ENCODE measurements at regions not wholly inside any gene's neighbourhood (a gene's known extent, or its start where the extent isn't known, plus 50 kb on each side); places are given as distances from the start of the nearest gene placed in this dataset.

GRCh38 chr12:60281522-60281921 is 685.7 kb downstream of the SLC16A7 start:
- DNase-seq (ENCODE audit: low spot score) = no peak
- ATAC-seq = no peak

- DNase-seq (ENCODE audit: low spot score) (no peak), ATAC-seq (no peak)
Measured at GRCh38 chr12:60290532-60290931, 694.7 kb downstream of the SLC16A7 start.

GRCh38 chr12:60308366-60308991 is 712.6 kb downstream of the SLC16A7 start:
- DNase-seq (ENCODE audit: low spot score) (no peak), ATAC-seq (no peak)

GRCh38 chr12:60311940-60312339 is 716.1 kb downstream of the SLC16A7 start:
- DNase-seq (ENCODE audit: low spot score) (no peak), ATAC-seq (no peak)

- DNase-seq (ENCODE audit: low spot score) (no peak), ATAC-seq (no peak)
Measured at GRCh38 chr12:60317361-60317760, 721.5 kb downstream of the SLC16A7 start.

- DNase-seq (ENCODE audit: low spot score) = no peak
- no peak for ATAC-seq
Measured at GRCh38 chr12:60324746-60325145, 728.9 kb downstream of the SLC16A7 start.

- DNase-seq (ENCODE audit: low spot score) (no peak), ATAC-seq (no peak)
Measured at GRCh38 chr12:60333461-60333860, 737.6 kb downstream of the SLC16A7 start.

- ATAC-seq = no peak
Measured at GRCh38 chr12:60335745-60336144, 739.9 kb downstream of the SLC16A7 start.

GRCh38 chr12:60337839-60338549 is 742.2 kb downstream of the SLC16A7 start:
- ATAC-seq (no peak), DNase-seq (ENCODE audit: low spot score) (no peak)

More at GRCh38 chr12:60335745-60336144, 739.9 kb downstream of the SLC16A7 start:
- no peak for DNase-seq (ENCODE audit: low spot score)

GRCh38 chr12:60345442-60345841 is 749.6 kb downstream of the SLC16A7 start:
- no peak for DNase-seq (ENCODE audit: low spot score)
- no peak for ATAC-seq

GRCh38 chr12:60349232-60349978 is 753.6 kb downstream of the SLC16A7 start:
- ATAC-seq (no peak), DNase-seq (ENCODE audit: low spot score) (no peak)

GRCh38 chr12:60387356-60387755 is 791.5 kb downstream of the SLC16A7 start:
- DNase-seq (ENCODE audit: low spot score) (no peak), ATAC-seq (no peak)

- no peak for DNase-seq (ENCODE audit: low spot score)
- ATAC-seq = no peak
Measured at GRCh38 chr12:60391051-60391450, 795.2 kb downstream of the SLC16A7 start.

GRCh38 chr12:60391791-60392190 is 796.0 kb downstream of the SLC16A7 start:
- ATAC-seq (no peak), DNase-seq (ENCODE audit: low spot score) (no peak)

- no peak for ATAC-seq
- no peak for DNase-seq (ENCODE audit: low spot score)
Measured at GRCh38 chr12:60393093-60393492, 797.3 kb downstream of the SLC16A7 start.

- no peak for ATAC-seq
- DNase-seq (ENCODE audit: low spot score) = no peak
Measured at GRCh38 chr12:60394665-60395064, 798.8 kb downstream of the SLC16A7 start.

GRCh38 chr12:60398547-60398946 is 802.7 kb downstream of the SLC16A7 start:
- no peak for ATAC-seq
- DNase-seq (ENCODE audit: low spot score) = no peak

- ATAC-seq = no peak
Measured at GRCh38 chr12:60399064-60399463, 803.2 kb downstream of the SLC16A7 start.

GRCh38 chr12:60402996-60403395 is 807.2 kb downstream of the SLC16A7 start:
- ATAC-seq (no peak), DNase-seq (ENCODE audit: low spot score) (no peak)

More at GRCh38 chr12:60399064-60399463, 803.2 kb downstream of the SLC16A7 start:
- DNase-seq (ENCODE audit: low spot score) = no peak

GRCh38 chr12:60415351-60415750 is 819.5 kb downstream of the SLC16A7 start:
- DNase-seq (ENCODE audit: low spot score) (no peak), ATAC-seq (no peak)

- ATAC-seq (no peak), DNase-seq (ENCODE audit: low spot score) (no peak)
Measured at GRCh38 chr12:60419986-60420385, 824.2 kb downstream of the SLC16A7 start.

GRCh38 chr12:60421741-60422140 is 825.9 kb downstream of the SLC16A7 start:
- no peak for ATAC-seq

More at GRCh38 chr12:60421741-60422140, 825.9 kb downstream of the SLC16A7 start:
- DNase-seq (ENCODE audit: low spot score) = no peak

Measured in left lobe of liver (tissue), 2 donors.